ENCODE measurements at regions not wholly inside any gene's neighbourhood (a gene's known extent, or its start where the extent isn't known, plus 50 kb on each side); places are given as distances from the start of the nearest gene placed in this dataset.

DNA sequence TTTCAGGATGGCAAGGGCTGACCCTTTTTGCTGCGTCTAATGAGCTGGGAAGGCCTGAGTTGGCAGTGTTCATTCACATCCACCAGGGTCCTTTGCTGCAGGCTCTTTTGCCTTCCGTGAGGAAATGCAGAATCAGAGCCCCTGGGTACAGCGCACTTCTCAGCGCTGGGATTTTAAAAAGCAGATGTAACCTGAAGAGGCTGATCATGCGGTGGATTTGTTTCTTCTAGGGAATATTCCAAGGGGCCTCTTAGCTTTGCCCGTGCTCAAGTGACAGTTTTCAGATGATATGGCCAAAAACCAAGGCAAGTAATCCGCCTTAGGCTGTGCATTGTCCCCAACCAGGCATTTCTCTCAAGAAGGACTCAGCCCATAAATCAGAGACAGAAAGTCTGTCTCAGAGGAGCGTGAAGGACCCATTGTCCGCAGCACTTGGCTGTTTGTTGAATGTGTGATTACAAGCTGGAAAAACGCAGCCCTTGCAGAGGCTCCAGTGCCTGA is 237.6 kb downstream of the PTPRC start:
- TF ChIP-seq CTCF (IDR thresholded peaks at IDR 0.05) (no peak), POLR2A (IDR thresholded peaks at IDR 0.05) (no peak)
